ENCODE measurements at regions not wholly inside any gene's neighbourhood (a gene's known extent, or its start where the extent isn't known, plus 50 kb on each side); places are given as distances from the start of the nearest gene placed in this dataset.
"Not testable (repeated sequence)": the region's sequence is repeated elsewhere in the genome, so short reads cannot be mapped to it uniquely, and the experiment has no call there.

- DNase-seq = peak; percentile 19
Observed at GRCh38 chr3:137121704-137122314, 164.0 kb downstream of the IL20RB start.

- no peak for DNase-seq
Observed at GRCh38 chr3:137131081-137131480, 173.3 kb downstream of the IL20RB start.

GRCh38 chr3:137134431-137134830 is 176.6 kb downstream of the IL20RB start:
- DNase-seq = no peak

- DNase-seq = no peak
Observed at GRCh38 chr3:137148406-137148805, 190.6 kb downstream of the IL20RB start.

- DNase-seq = no peak
Observed at GRCh38 chr3:137148917-137149316, 191.1 kb downstream of the IL20RB start.

- DNase-seq = no peak
Observed at GRCh38 chr3:137150825-137151224, 193.0 kb downstream of the IL20RB start.

GRCh38 chr3:137153046-137153445 is 195.3 kb downstream of the IL20RB start:
- not testable (repeated sequence) for DNase-seq

- no peak for DNase-seq
Observed at GRCh38 chr3:137163241-137163871, 205.6 kb downstream of the IL20RB start.

- no peak for DNase-seq
Observed at GRCh38 chr3:137163958-137164357, 206.2 kb downstream of the IL20RB start.

- DNase-seq = peak; percentile 30
Observed at GRCh38 chr3:137165117-137165806, 207.5 kb downstream of the IL20RB start.

GRCh38 chr3:137171834-137172603 is 214.2 kb downstream of the IL20RB start:
- no peak for DNase-seq

GRCh38 chr3:137172728-137173127 is 214.9 kb downstream of the IL20RB start:
- DNase-seq = no peak

- no peak for DNase-seq
Observed at GRCh38 chr3:137174514-137174913, 216.7 kb downstream of the IL20RB start.

- DNase-seq = no peak
Observed at GRCh38 chr3:137180220-137180619, 222.4 kb downstream of the IL20RB start.

- no peak for DNase-seq
Observed at GRCh38 chr3:137191133-137191923, 233.5 kb downstream of the IL20RB start.

GRCh38 chr3:137191951-137192350 is 234.2 kb downstream of the IL20RB start:
- no peak for DNase-seq

- no peak for DNase-seq
Observed at GRCh38 chr3:137194301-137194700, 236.5 kb downstream of the IL20RB start.

GRCh38 chr3:137198374-137198773 is 240.6 kb downstream of the IL20RB start:
- DNase-seq = not testable (repeated sequence)

- DNase-seq = no peak
Observed at GRCh38 chr3:137199678-137200077, 241.9 kb downstream of the IL20RB start.

- no peak for DNase-seq
Observed at GRCh38 chr3:137201066-137201465, 243.3 kb downstream of the IL20RB start.

- no peak for DNase-seq
Observed at GRCh38 chr3:137202941-137203340, 245.2 kb downstream of the IL20RB start.

- DNase-seq = no peak
Observed at GRCh38 chr3:137204409-137204808, 246.6 kb downstream of the IL20RB start.
